KMS-11 (cell line): ENCODE measurements at regions not wholly inside any gene's neighbourhood (a gene's known extent, or its start where the extent isn't known, plus 50 kb on each side); places are given as distances from the start of the nearest gene placed in this dataset.

Experiments
- H2AFZ ChIP-seq: fragments of 200-600 bp; sonication (generic); 2 replicates; pipeline ENCODE4 v1.6.1; 2016; ENCODE audit warnings: antibody characterized with exemption, mixed run types, low read depth
- H3K27ac ChIP-seq: fragments of 200-600 bp; sonication (generic); 2 replicates; pipeline ENCODE4 v1.6.1; 2016; ENCODE audit warnings: mild to moderate bottlenecking, mixed run types
- H3K27me3 ChIP-seq: fragments of 200-600 bp; sonication (generic); 2 replicates; pipeline ENCODE4 v1.6.1; 2017; ENCODE audit warnings: mild to moderate bottlenecking, low read depth, mixed run types, moderate library complexity; ENCODE audit not compliant: insufficient read depth
- H3K36me3 ChIP-seq: fragments of 200-600 bp; sonication (generic); 2 replicates; pipeline ENCODE4 v1.6.1; 2017; ENCODE audit warnings: mild to moderate bottlenecking, mixed run types; ENCODE audit not compliant: insufficient read depth
- H3K4me1 ChIP-seq: fragments of 200-600 bp; sonication (generic); 2 replicates; pipeline ENCODE4 v1.6.1; 2016; ENCODE audit warnings: mild to moderate bottlenecking, low read depth, mixed run types; ENCODE audit not compliant: poor library complexity, severe bottlenecking
- H3K4me2 ChIP-seq: fragments of 200-600 bp; sonication (generic); 2 replicates; pipeline ENCODE4 v1.7.0; 2016; ENCODE audit warnings: mild to moderate bottlenecking, mixed run types
- H3K4me3 ChIP-seq: fragments of 200-600 bp; sonication (generic); IDR thresholded peaks from 2 replicates; pipeline ENCODE4 v1.6.1; 2017; ENCODE audit warnings: low read depth, low read length, mixed read lengths; ENCODE audit not compliant: insufficient read depth
- H3K79me2 ChIP-seq: fragments of 200-600 bp; sonication (generic); 2 replicates; pipeline ENCODE4 v1.6.1; 2016; ENCODE audit warnings: low read depth, mixed run types; ENCODE audit not compliant: insufficient read depth
- H3K9ac ChIP-seq: fragments of 200-600 bp; sonication (generic); 2 replicates; pipeline ENCODE4 v1.6.1; 2016; ENCODE audit warnings: mild to moderate bottlenecking, mixed run types
- H4K20me1 ChIP-seq: fragments of 200-600 bp; sonication (generic); 2 replicates; pipeline ENCODE4 v1.6.1; 2016; ENCODE audit warnings: mild to moderate bottlenecking, mixed run types; ENCODE audit not compliant: insufficient read depth
- TF ChIP-seq, protein P1 (sequence below): fragments of 200-600 bp; sonication (generic); conservative IDR thresholded peaks from 2 replicates; pipeline ENCODE4 v1.6.1; 2017; ENCODE audit warnings: low read depth, mild to moderate bottlenecking, antibody characterized with exemption, low read length, moderate library complexity, mixed read lengths

DNA sequence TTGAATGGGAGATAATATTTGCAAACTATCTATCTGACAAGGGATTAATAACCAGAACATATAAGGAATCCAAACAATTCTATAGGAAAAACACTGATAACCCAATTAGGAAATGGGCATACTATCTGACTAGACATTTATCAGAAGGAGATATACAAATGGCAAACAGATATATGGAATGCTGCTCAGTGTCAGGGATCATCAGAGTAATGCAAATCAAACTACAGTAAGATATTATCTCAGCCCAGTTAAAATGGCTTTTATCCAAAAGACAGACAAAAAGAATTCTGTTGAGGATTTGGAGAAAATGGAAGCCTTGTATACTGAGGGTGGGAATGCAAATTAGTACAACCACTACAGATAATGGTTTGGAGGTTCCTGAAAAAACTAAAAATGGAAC lies 758.0 kb upstream of the B3GALT2 start:
- Histone ChIP-seq H4K20me1 (no peaks in the 10 kb centered on the region), H3K4me3 (no peak overlapping the region), H3K4me2 (no peak overlapping the region), H2AFZ (no peak overlapping the region), H3K9ac (no peak overlapping the region), H3K4me1 (no peaks in the 10 kb centered on the region), H3K36me3 (no peaks in the 10 kb centered on the region), H3K27me3 (no peaks in the 10 kb centered on the region), H3K79me2 (no peaks in the 10 kb centered on the region), H3K27ac (no peak overlapping the region)
- TF ChIP-seq, protein P1, sequence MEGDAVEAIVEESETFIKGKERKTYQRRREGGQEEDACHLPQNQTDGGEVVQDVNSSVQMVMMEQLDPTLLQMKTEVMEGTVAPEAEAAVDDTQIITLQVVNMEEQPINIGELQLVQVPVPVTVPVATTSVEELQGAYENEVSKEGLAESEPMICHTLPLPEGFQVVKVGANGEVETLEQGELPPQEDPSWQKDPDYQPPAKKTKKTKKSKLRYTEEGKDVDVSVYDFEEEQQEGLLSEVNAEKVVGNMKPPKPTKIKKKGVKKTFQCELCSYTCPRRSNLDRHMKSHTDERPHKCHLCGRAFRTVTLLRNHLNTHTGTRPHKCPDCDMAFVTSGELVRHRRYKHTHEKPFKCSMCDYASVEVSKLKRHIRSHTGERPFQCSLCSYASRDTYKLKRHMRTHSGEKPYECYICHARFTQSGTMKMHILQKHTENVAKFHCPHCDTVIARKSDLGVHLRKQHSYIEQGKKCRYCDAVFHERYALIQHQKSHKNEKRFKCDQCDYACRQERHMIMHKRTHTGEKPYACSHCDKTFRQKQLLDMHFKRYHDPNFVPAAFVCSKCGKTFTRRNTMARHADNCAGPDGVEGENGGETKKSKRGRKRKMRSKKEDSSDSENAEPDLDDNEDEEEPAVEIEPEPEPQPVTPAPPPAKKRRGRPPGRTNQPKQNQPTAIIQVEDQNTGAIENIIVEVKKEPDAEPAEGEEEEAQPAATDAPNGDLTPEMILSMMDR, result no peak

DNA sequence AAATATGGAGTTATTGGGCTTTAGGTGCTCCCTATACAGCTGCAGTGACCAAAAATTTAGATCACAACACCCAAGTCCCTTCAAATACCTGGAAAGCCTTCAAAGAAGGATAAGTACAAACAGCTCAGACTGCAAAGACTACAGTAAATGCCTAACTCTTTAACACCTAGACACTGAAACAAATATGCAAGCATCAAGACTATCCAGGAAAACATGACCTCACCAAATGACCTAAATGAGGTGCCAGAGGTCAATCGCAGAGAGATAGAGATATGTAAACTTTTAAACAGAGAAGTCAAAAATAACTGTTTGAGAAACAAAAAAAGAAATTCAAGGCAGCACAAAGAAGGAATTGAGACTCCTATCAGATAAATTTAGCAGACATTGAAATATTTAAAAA lies 753.8 kb upstream of the B3GALT2 start:
- no peaks in the 10 kb centered on the region for H3K27me3 ChIP-seq
- no peak overlapping the region for H2AFZ ChIP-seq
- H3K9ac ChIP-seq, result no peak overlapping the region
- no peak overlapping the region for H3K4me2 ChIP-seq
- no peaks in the 10 kb centered on the region for H3K36me3 ChIP-seq
- TF ChIP-seq, protein P1, result no peak
- H3K27ac ChIP-seq, result no peak overlapping the region
- no peaks in the 10 kb centered on the region for H3K79me2 ChIP-seq
- H3K4me1 ChIP-seq, result no peaks in the 10 kb centered on the region
- H4K20me1 ChIP-seq, result no peaks in the 10 kb centered on the region
- H3K4me3 ChIP-seq, result no peak overlapping the region

DNA sequence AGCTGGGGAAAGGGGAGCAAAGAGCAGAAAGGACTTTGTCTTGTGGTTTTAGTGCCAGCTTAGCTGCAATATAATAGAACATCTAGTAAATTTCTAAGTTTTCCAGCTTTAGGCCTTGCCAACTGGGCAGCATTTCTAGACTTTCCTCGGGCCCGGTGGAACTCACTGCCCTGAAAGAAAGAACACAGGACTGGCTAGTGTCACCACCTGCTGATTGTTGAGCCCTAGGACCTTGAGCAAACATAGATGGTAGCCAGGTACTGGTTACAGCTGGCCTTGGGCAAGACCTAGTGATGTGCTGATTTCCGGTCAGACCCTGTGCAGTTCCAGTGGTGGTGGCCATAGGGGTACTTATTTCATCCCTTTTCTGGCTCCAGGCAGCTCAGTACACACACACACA lies 753.2 kb upstream of the B3GALT2 start:
- no peak overlapping the region for H3K4me2 ChIP-seq
- no peaks in the 10 kb centered on the region for H4K20me1 ChIP-seq
- TF ChIP-seq, protein P1, result no peak
- H3K9ac ChIP-seq, result no peak overlapping the region
- no peak overlapping the region for H2AFZ ChIP-seq
- H3K79me2 ChIP-seq, result no peaks in the 10 kb centered on the region
- no peaks in the 10 kb centered on the region for H3K36me3 ChIP-seq
- H3K4me3 ChIP-seq, result no peak overlapping the region
- no peaks in the 10 kb centered on the region for H3K4me1 ChIP-seq
- no peaks in the 10 kb centered on the region for H3K27me3 ChIP-seq
- no peak overlapping the region for H3K27ac ChIP-seq

DNA sequence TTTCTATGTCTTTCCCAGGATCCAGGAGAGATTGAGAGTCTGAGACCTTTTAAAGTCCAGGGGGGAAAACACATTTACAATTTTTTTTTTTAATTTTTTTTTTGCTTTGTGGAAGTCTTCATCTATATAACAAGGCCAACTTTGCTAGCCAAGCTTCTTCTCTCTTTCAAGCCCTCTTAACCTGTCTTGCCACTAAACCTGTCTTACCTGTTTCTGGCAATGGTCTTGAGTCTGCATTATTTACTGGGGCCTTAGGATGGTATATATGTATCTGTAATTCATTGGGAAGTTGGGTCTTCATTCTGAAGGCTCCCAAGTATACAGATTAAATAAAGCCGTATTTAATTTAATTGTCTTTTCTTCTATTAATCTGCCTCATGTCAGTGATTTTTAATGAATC lies 750.9 kb upstream of the B3GALT2 start:
- H3K27ac ChIP-seq, result no peak overlapping the region
- H2AFZ ChIP-seq, result no peak overlapping the region
- no peak overlapping the region for H3K4me2 ChIP-seq
- no peaks in the 10 kb centered on the region for H3K79me2 ChIP-seq
- TF ChIP-seq, protein P1, result no peak
- no peaks in the 10 kb centered on the region for H3K4me1 ChIP-seq
- no peak overlapping the region for H3K9ac ChIP-seq
- no peaks in the 10 kb centered on the region for H3K36me3 ChIP-seq
- H4K20me1 ChIP-seq, result no peaks in the 10 kb centered on the region
- H3K27me3 ChIP-seq, result no peaks in the 10 kb centered on the region
- no peak overlapping the region for H3K4me3 ChIP-seq

DNA sequence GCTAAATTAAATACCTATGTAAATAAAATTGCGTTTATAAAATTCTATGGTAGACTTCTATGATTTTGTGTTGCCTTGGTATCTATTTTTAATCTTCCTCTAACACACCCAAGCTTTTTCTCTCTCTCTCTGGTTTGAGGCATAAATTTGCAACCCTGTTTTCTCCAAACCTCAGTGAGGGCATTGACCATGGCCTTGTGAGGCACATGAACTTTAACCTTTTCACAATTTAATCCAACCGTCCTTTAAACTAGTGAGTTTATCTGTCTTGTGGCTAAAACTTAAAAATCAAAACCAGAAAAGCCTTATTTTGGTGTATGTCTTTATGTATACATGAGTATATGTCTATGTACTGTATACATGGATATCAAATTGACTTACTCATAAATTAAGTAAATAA lies 746.6 kb upstream of the B3GALT2 start:
- Histone ChIP-seq H3K9ac (no peak overlapping the region), H3K4me2 (no peak overlapping the region), H3K27me3 (no peaks in the 10 kb centered on the region), H2AFZ (no peak overlapping the region), H3K4me1 (no peaks in the 10 kb centered on the region), H3K27ac (no peak overlapping the region), H3K36me3 (no peaks in the 10 kb centered on the region), H4K20me1 (no peaks in the 10 kb centered on the region), H3K79me2 (no peaks in the 10 kb centered on the region), H3K4me3 (no peak overlapping the region)
- TF ChIP-seq, protein P1, result no peak
